ENCODE measurements at regions not wholly inside any gene's neighbourhood (a gene's known extent, or its start where the extent isn't known, plus 50 kb on each side); places are given as distances from the start of the nearest gene placed in this dataset.

GRCh38 chr7:156257904-156258303, 382.7 kb upstream of the RNF32 start:
- Histone ChIP-seq H3K36me3 (no peaks in the 10 kb centered on the region), H3K27me3 (no peaks in the 10 kb centered on the region), H3K27ac (no peak overlapping the region), H3K4me1 (ENCODE audit: insufficient read depth) (no peaks in the 10 kb centered on the region), H3K4me3 (no peak overlapping the region), H3K9me3 (no peaks in the 10 kb centered on the region)
- WGBS, 3 donors: 84 to 91% (median 86%) methylated on average over 1 of the region's 1 CpG
- DNase-seq: no peak
- TF ChIP-seq CTCF (IDR thresholded peaks at IDR 0.05) (no peak), POLR2A (IDR thresholded peaks at IDR 0.05) (no peak), EP300 (IDR thresholded peaks at IDR 0.05) (no peak)
- intact Hi-C loops (cut with DNase I): no loop called here

- Histone ChIP-seq H3K4me1 (ENCODE audit: insufficient read depth) (no peaks in the 10 kb centered on the region), H3K4me3 (no peak overlapping the region), H3K27me3 (no peaks in the 10 kb centered on the region), H3K36me3 (no peaks in the 10 kb centered on the region), H3K9me3 (no peaks in the 10 kb centered on the region), H3K27ac (no peak overlapping the region)
- 64 to 81% (median 67%) methylated on average over 5 of the region's 5 CpGs for WGBS, 3 donors
- intact Hi-C loops (cut with DNase I): no loop called here
- no peak for DNase-seq
- no peak for TF ChIP-seq CTCF (IDR thresholded peaks at IDR 0.05)
These were observed 384.9 kb upstream of the RNF32 start for GRCh38 chr7:156255635-156256034.

GRCh38 chr7:156251861-156252260, 388.7 kb upstream of the RNF32 start:
- H3K27ac ChIP-seq: no peak overlapping the region
- 88 to 92% (median 88%) methylated on average over 9 of the region's 9 CpGs for WGBS, 3 donors
- H3K27me3 ChIP-seq: no peaks in the 10 kb centered on the region
- H3K4me1 ChIP-seq (ENCODE audit: insufficient read depth): no peaks in the 10 kb centered on the region
- intact Hi-C loops (cut with DNase I): no loop called here
- DNase-seq: no peak
- H3K9me3 ChIP-seq: no peaks in the 10 kb centered on the region
- H3K4me3 ChIP-seq: no peak overlapping the region
- H3K36me3 ChIP-seq: no peaks in the 10 kb centered on the region
- TF ChIP-seq EP300 (IDR thresholded peaks at IDR 0.05) (no peak), POLR2A (IDR thresholded peaks at IDR 0.05) (no peak), CTCF (IDR thresholded peaks at IDR 0.05) (no peak)

- H3K27me3 ChIP-seq: no peaks in the 10 kb centered on the region
- no peaks in the 10 kb centered on the region for H3K4me1 ChIP-seq (ENCODE audit: insufficient read depth)
- no peak for DNase-seq
These were observed 400.0 kb upstream of the RNF32 start for GRCh38 chr7:156240532-156240931.

More at GRCh38 chr7:156240532-156240931, 400.0 kb upstream of the RNF32 start:
- Histone ChIP-seq H3K9me3 (peaks cover 0 to 4% of the 10 kb centered on the region in 2 donors), H3K4me3 (no peak overlapping the region), H3K27ac (no peak overlapping the region), H3K36me3 (no peaks in the 10 kb centered on the region)
- no peak for TF ChIP-seq POLR2A (IDR thresholded peaks at IDR 0.05)
- TF ChIP-seq EP300 (IDR thresholded peaks at IDR 0.05): no peak
- no peak for TF ChIP-seq CTCF (IDR thresholded peaks at IDR 0.05)
- intact Hi-C loops (cut with DNase I): no loop called here

Data from ovary (tissue), 7 donors.